OCI-LY3 (cell line): ENCODE measurements at regions not wholly inside any gene's neighbourhood (a gene's known extent, or its start where the extent isn't known, plus 50 kb on each side); places are given as distances from the start of the nearest gene placed in this dataset.
A peak's percentile ranks its signal among the peaks of the same experiment; 100 is the strongest.
"Not testable (repeated sequence)": the region's sequence is repeated elsewhere in the genome, so short reads cannot be mapped to it uniquely, and the experiment has no call there.

Experiments used
- H2AFZ ChIP-seq: fragments of 200-600, 300-600 bp; shearing (Covaris generic); 2 replicates; pipeline ENCODE4 v1.6.0; 2014; ENCODE audit warnings: antibody characterized with exemption, low read depth, low read length
- H3K27ac ChIP-seq: fragments of 200-600, 300-600 bp; sonication (generic); 2 replicates; pipeline ENCODE4 v1.5.1; 2014; ENCODE audit warnings: mild to moderate bottlenecking, low read length, moderate library complexity, mixed read lengths
- H3K27me3 ChIP-seq: fragments of 200-600, 300-600 bp; sonication (generic); 2 replicates; pipeline ENCODE4 v1.6.1; 2014; ENCODE audit warnings: low read depth, low read length, mixed read lengths
- H3K36me3 ChIP-seq: fragments of 200-600, 300-600 bp; sonication (generic); replicated peaks from 2 replicates; pipeline ENCODE3; 2014; ENCODE audit warnings: low read depth, low read length, mixed read lengths
- H3K4me1 ChIP-seq: fragments of 300-600, 200-600 bp; sonication (generic); 2 replicates; pipeline ENCODE4 v1.6.1; 2014; ENCODE audit warnings: low read length, mixed read lengths
- H3K4me2 ChIP-seq: fragments of 200-600, 300-600 bp; sonication (generic); 2 replicates; pipeline ENCODE4 v1.6.1; 2014; ENCODE audit warnings: low read length, mixed read lengths
- H3K4me3 ChIP-seq: fragments of 300-600, 200-600 bp; sonication (generic); 2 replicates; pipeline ENCODE4 v1.5.1; 2014; ENCODE audit warnings: antibody characterized with exemption, mild to moderate bottlenecking, low read length, moderate library complexity
- H3K79me2 ChIP-seq: fragments of 300-600, 200-600 bp; shearing (Covaris generic); 2 replicates; pipeline ENCODE4 v1.6.1; 2014; ENCODE audit warnings: mild to moderate bottlenecking, low read length, mixed read lengths
- H3K9ac ChIP-seq: fragments of 300-600, 200-600 bp; shearing (Covaris generic); 2 replicates; pipeline ENCODE4 v1.6.0; 2014; ENCODE audit warnings: mild to moderate bottlenecking, low read length, moderate library complexity
- H3K9me3 ChIP-seq: fragments of 200-600, 300-600 bp; shearing (Covaris generic); 2 replicates; pipeline ENCODE4 v1.6.1; 2014; ENCODE audit warnings: low read length, mixed read lengths; ENCODE audit not compliant: insufficient read depth
- H4K20me1 ChIP-seq: fragments of 200-600, 300-600 bp; sonication (generic); 2 replicates; pipeline ENCODE4 v1.6.1; 2016; ENCODE audit warnings: low read length, mixed read lengths; ENCODE audit not compliant: insufficient read depth
- EZH2phosphoT487 ChIP-seq: fragments of 200-600 bp; shearing (Covaris generic); IDR thresholded peaks from 2 replicates; pipeline ENCODE4 v1.6.1; 2018; ENCODE audit warnings: antibody characterized with exemption, mixed run types, low read depth
- TF ChIP-seq, protein P1 (sequence below): fragments of 200-600, 300-600 bp; sonication (generic); IDR thresholded peaks from 2 replicates; pipeline ENCODE4 v1.5.1; 2014; ENCODE audit warnings: antibody characterized with exemption, low read length, low read depth

DNA sequence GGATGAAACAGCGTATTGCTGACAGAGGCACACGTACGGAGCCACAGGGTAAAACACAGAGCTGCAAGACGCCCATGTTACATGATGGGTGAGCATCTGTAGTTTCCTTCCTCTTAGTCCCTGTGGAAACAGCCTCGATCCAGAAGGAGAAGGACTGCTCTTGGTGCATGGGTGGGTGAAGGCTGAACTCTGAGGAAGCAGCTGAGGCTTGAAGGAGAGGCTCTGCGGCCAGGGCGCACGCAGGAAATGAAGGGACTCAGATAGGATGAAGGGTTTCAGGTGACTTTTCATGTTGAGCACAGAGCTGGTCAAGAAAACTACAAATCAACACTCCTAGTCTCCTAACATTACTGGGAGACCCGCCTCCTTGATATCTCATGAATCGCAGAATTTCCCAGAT, 65.7 kb upstream of the ADA2 start:
- Histone ChIP-seq H3K79me2 (no peaks in the 10 kb centered on the region), H3K4me1 (peaks cover 19% of the 10 kb centered on the region), H3K4me2 (no peak overlapping the region), H3K4me3 (no peak overlapping the region), H3K9me3 (no peaks in the 10 kb centered on the region), H3K36me3 (no peaks in the 10 kb centered on the region), H3K27me3 (peaks cover 4% of the 10 kb centered on the region; the same call in 1 of the 2 replicates), H3K9ac (no peak overlapping the region), H4K20me1 (no peaks in the 10 kb centered on the region), H2AFZ (no peak overlapping the region), H3K27ac (no peak overlapping the region)
- TF ChIP-seq, protein P1, sequence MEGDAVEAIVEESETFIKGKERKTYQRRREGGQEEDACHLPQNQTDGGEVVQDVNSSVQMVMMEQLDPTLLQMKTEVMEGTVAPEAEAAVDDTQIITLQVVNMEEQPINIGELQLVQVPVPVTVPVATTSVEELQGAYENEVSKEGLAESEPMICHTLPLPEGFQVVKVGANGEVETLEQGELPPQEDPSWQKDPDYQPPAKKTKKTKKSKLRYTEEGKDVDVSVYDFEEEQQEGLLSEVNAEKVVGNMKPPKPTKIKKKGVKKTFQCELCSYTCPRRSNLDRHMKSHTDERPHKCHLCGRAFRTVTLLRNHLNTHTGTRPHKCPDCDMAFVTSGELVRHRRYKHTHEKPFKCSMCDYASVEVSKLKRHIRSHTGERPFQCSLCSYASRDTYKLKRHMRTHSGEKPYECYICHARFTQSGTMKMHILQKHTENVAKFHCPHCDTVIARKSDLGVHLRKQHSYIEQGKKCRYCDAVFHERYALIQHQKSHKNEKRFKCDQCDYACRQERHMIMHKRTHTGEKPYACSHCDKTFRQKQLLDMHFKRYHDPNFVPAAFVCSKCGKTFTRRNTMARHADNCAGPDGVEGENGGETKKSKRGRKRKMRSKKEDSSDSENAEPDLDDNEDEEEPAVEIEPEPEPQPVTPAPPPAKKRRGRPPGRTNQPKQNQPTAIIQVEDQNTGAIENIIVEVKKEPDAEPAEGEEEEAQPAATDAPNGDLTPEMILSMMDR = no peak
- no peak for TF ChIP-seq EZH2phosphoT487

DNA sequence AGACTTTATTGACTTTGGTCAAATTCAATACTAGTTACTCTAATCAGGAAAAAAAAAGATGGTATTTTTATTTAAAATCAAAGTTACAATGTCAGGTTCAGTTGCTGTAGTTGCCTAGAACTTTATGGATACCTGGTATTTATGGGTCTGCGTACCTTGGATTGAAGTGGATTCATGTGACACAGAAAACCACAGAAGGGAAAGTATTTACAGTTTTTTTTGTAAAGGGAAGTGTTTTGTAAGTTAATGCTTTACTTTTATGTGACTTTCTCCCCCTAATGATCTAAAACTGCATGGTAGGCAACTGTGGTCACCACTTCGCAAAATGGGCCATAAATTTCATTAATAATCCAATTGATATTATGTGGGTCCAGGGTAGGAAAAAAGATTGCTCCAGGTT, 65.2 kb upstream of the ADA2 start:
- Histone ChIP-seq H3K4me2 (no peak overlapping the region), H3K9me3 (no peaks in the 10 kb centered on the region), H3K27me3 (peaks cover 4% of the 10 kb centered on the region; the same call in 1 of the 2 replicates), H3K36me3 (no peaks in the 10 kb centered on the region), H3K27ac (no peak overlapping the region), H3K4me3 (no peak overlapping the region), H3K9ac (no peak overlapping the region), H3K79me2 (no peaks in the 10 kb centered on the region), H2AFZ (no peak overlapping the region), H4K20me1 (no peaks in the 10 kb centered on the region), H3K4me1 (peaks cover 19% of the 10 kb centered on the region)
- TF ChIP-seq EZH2phosphoT487 = no peak

DNA sequence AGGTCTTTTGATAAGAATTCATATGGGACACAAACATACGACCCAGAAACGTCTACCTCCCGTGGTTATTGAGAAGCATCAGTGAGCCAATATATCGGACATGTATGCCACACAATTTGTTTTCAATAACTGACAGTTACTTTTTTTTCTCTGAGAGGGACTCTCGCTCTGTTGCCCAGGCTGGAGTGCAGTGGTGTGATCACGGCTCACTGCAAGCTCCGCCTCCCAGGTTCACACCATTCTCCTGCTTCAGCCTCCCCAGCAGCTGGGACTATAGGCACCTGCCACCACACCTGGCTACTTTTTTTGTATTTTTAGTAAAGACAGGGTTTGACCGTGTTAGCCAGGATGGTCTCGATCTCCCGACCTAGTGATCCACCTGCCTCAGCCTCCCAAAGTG, 64.6 kb upstream of the ADA2 start:
- H3K9me3 ChIP-seq, H3K36me3 ChIP-seq, H3K9ac ChIP-seq, H3K27me3 ChIP-seq, H3K4me3 ChIP-seq, H3K79me2 ChIP-seq, H4K20me1 ChIP-seq, H3K4me2 ChIP-seq, H3K27ac ChIP-seq, H2AFZ ChIP-seq: not testable (repeated sequence)
- H3K4me1 ChIP-seq = peaks cover 19% of the 10 kb centered on the region

DNA sequence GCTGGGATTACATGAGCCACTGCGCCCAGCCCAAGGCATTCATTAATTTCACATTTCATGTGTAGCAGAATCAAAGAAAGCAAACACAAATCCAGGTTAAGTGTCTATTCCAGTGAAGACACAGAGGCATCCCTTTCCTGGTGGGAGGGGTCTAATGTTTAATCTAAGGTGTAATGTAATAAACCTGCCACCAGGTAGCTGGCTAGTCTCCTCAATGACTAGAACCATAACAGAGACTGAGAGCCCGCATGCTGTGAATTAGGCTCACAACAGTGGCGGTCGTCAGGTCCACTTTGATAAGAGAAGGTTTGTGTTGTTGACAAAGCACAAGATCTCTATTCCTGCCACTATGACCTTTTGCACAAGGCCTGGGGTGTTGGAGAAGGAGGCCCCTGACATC, 64.2 kb upstream of the ADA2 start:
- Histone ChIP-seq H3K79me2 (no peaks in the 10 kb centered on the region), H4K20me1 (no peaks in the 10 kb centered on the region), H3K4me2 (no peak overlapping the region), H3K27ac (no peak overlapping the region), H3K9ac (no peak overlapping the region), H3K4me3 (no peak overlapping the region), H3K36me3 (no peaks in the 10 kb centered on the region), H3K4me1 (peaks cover 19% of the 10 kb centered on the region), H3K9me3 (no peaks in the 10 kb centered on the region), H3K27me3 (peaks cover 3% of the 10 kb centered on the region; the same call in 1 of the 2 replicates), H2AFZ (no peak overlapping the region)
- no peak for TF ChIP-seq EZH2phosphoT487
- TF ChIP-seq, protein P1 = no peak

DNA sequence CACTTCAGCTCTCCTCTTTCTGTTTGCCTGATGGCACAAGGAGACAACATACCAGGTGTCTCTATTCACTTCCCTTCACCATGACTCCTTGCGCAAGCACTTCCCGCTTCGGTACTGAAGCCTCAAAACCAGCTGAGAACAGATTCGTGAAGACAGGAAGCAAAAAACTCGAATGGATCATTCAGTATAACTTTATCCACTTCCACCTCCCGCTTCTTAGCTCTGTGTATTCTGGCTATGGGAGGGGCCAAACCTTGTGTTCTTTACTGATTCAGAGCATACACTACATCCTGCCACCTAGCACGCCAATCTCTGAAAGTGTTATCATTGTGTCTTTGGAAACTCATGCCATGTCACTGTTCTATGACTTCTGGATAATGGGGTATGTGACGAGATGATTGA, 62.2 kb upstream of the ADA2 start:
- peak overlapping the region; percentile 43 for H3K4me2 ChIP-seq
- TF ChIP-seq EZH2phosphoT487 = no peak
- TF ChIP-seq, protein P1 = no peak
- H3K9me3 ChIP-seq = no peaks in the 10 kb centered on the region
- no peaks in the 10 kb centered on the region for H4K20me1 ChIP-seq
- peak overlapping the region; percentile 62 for H2AFZ ChIP-seq
- peak overlapping the region; percentile 9 for H3K4me3 ChIP-seq
- H3K79me2 ChIP-seq = no peaks in the 10 kb centered on the region
- H3K9ac ChIP-seq = no peak overlapping the region
- no peak overlapping the region for H3K27ac ChIP-seq
- H3K4me1 ChIP-seq = peaks cover 21% of the 10 kb centered on the region
- no peaks in the 10 kb centered on the region for H3K27me3 ChIP-seq
- no peaks in the 10 kb centered on the region for H3K36me3 ChIP-seq
